Spleen (tissue), 7 donors: ENCODE measurements at regions not wholly inside any gene's neighbourhood (a gene's known extent, or its start where the extent isn't known, plus 50 kb on each side); places are given as distances from the start of the nearest gene placed in this dataset.

ENCODE experiments used
- CTCF ChIP-seq, 11 experiments: fragments of 200-600 bp in 7 of 11; fragments of 450-650 bp in 4 of 11; sonication (generic) in 4 of 11; IDR thresholded peaks in 8 of 11; conservative IDR thresholded peaks in 3 of 11; 1 replicate in 7 of 11; 2 replicates in 4 of 11; pipeline versions ENCODE4 v1.4.0 to v1.8.0; 2016 to 2021; ENCODE audit warnings: antibody characterized with exemption in 11 of 11, inconsistent platforms in 4 of 11, mild to moderate bottlenecking in 1 of 11
- POLR2A ChIP-seq, 3 donors: fragments of 450-650 bp; IDR thresholded peaks; one replicate each; pipeline ENCODE4 v1.5.1; 2017; ENCODE audit warnings: antibody characterized with exemption in 3 of 3, mild to moderate bottlenecking in 1 of 3
- donor health status: DM: no; HTN: no; CAD: no; lungs with moderate emphysema.
- donor health status: DM: no; HTN: no; CAD: no.
- donor health status: DM: no; HTN: no; CAD: no.

GRCh38 chr6:8231956-8232355, 129.6 kb upstream of the EEF1E1 start:
- TF ChIP-seq CTCF (IDR thresholded peaks at IDR 0.05 in 8 of 11, conservative IDR thresholded peaks at IDR 0.05 in 3 of 11): no peak
- no peak for TF ChIP-seq POLR2A (IDR thresholded peaks at IDR 0.05)
